Epithelial cell of esophagus (primary cell): ENCODE measurements at regions not wholly inside any gene's neighbourhood (a gene's known extent, or its start where the extent isn't known, plus 50 kb on each side); places are given as distances from the start of the nearest gene placed in this dataset.
A peak's percentile ranks its signal among the peaks of the same experiment; 100 is the strongest.
"Not testable (repeated sequence)": the region's sequence is repeated elsewhere in the genome, so short reads cannot be mapped to it uniquely, and the experiment has no call there.

Experiments
- DNase-seq: peaks from one replicate; pipeline ENCODE4 v3.0.0; 2010; ENCODE audit warnings: low read depth
- H3K4me3 ChIP-seq: 2 replicates; pipeline ENCODE4 v1.5.1; 2011; ENCODE audit warnings: mild to moderate bottlenecking, low read length, control low read depth
- CTCF ChIP-seq: IDR thresholded peaks from 2 replicates; pipeline ENCODE4 v1.5.1; 2011; ENCODE audit warnings: low read depth, mild to moderate bottlenecking, low read length, control low read depth, inconsistent platforms; ENCODE audit not compliant: insufficient read depth; ENCODE audit errors: missing control alignments

GRCh38 chr11:34001557-34002064, 49.9 kb upstream of the CAPRIN1 start:
- no peak overlapping the region for H3K4me3 ChIP-seq
- DNase-seq = no peak
- no peak for TF ChIP-seq CTCF

GRCh38 chr11:33999393-33999792, 52.1 kb upstream of the CAPRIN1 start:
- no peak for DNase-seq
- no peak for TF ChIP-seq CTCF
- no peak overlapping the region for H3K4me3 ChIP-seq

- DNase-seq = peak; percentile 17
- TF ChIP-seq CTCF = no peak
- H3K4me3 ChIP-seq = no peak overlapping the region
Measured at GRCh38 chr11:33997584-33998251, 53.8 kb upstream of the CAPRIN1 start.

- peak; percentile 90 for TF ChIP-seq CTCF
- H3K4me3 ChIP-seq = no peak overlapping the region
- peak; percentile 80 for DNase-seq
Measured at GRCh38 chr11:33996498-33997454, 54.8 kb upstream of the CAPRIN1 start.

GRCh38 chr11:33994937-33995336, 56.6 kb upstream of the CAPRIN1 start:
- H3K4me3 ChIP-seq = no peak overlapping the region
- no peak for DNase-seq
- no peak for TF ChIP-seq CTCF

GRCh38 chr11:33991136-33991535, 60.4 kb upstream of the CAPRIN1 start:
- not testable (repeated sequence) for DNase-seq, H3K4me3 ChIP-seq

- not testable (repeated sequence) for DNase-seq, H3K4me3 ChIP-seq
Measured at GRCh38 chr11:33990131-33990530, 61.4 kb upstream of the CAPRIN1 start.
